SK-N-SH (cell line): ENCODE measurements at regions not wholly inside any gene's neighbourhood (a gene's known extent, or its start where the extent isn't known, plus 50 kb on each side); places are given as distances from the start of the nearest gene placed in this dataset.
A peak's percentile ranks its signal among the peaks of the same experiment; 100 is the strongest.

Experiments
- CTCF ChIA-PET: fragments of 300-600, 350-600 bp; formaldehyde crosslinking; extraction: SDS; loops from one replicate; lab custom pipeline; 2021; lab: Yijun Ruan, JAX
- POLR2A ChIA-PET: fragments of 350-600 bp; sonication (Branson Sonifier 250); formaldehyde crosslinking; extraction: SDS; loops from one replicate; lab custom pipeline; 2020; ENCODE audit warnings: antibody characterized with exemption, inconsistent platforms; lab: Yijun Ruan, JAX
- DNase-seq: peaks from one replicate; pipeline ENCODE4 v3.0.0; 2012
- H2AFZ ChIP-seq: fragments of 200-600 bp; sonication (generic); 2 replicates; pipeline ENCODE4 v1.8.1; 2016; ENCODE audit warnings: antibody characterized with exemption, mild to moderate bottlenecking, low read depth
- H3F3A ChIP-seq: fragments of 200-600 bp; sonication (generic); replicated peaks from 2 replicates; pipeline ENCODE3; 2016; ENCODE audit warnings: antibody characterized with exemption, mild to moderate bottlenecking; ENCODE audit not compliant: insufficient read depth
- H3K27ac ChIP-seq, 2 experiments: fragments of 200-500 bp in 1 of 2; fragments of 200-600 bp in 1 of 2; sonication (Bioruptor generic) in 1 of 2; sonication (generic), shearing (Covaris generic) in 1 of 2; 2 replicates each; pipeline versions ENCODE4 v1.5.1 to v1.6.1; 2014 to 2016; ENCODE audit warnings: low read depth in 2 of 2, inconsistent platforms in 1 of 2, low read length in 1 of 2, mild to moderate bottlenecking in 1 of 2, mixed read lengths in 1 of 2
- H3K27me3 ChIP-seq: fragments of 200-600 bp; sonication (generic), shearing (Covaris generic); 2 replicates; pipeline ENCODE4 v1.6.1; 2016; ENCODE audit warnings: mixed run types; ENCODE audit not compliant: insufficient read depth
- H3K36me3 ChIP-seq, 2 experiments: fragments of 200-500 bp in 1 of 2; fragments of 200-600 bp in 1 of 2; sonication (Bioruptor generic) in 1 of 2; sonication (generic) in 1 of 2; replicated peaks in 1 of 2; 2 replicates each; pipeline versions ENCODE3 to v1.5.1; 2014 to 2016; ENCODE audit warnings: low read length in 1 of 2, mild to moderate bottlenecking in 1 of 2; ENCODE audit not compliant: insufficient read depth in 2 of 2, control insufficient read depth in 1 of 2
- H3K4me1 ChIP-seq, 2 experiments: fragments of 200-500 bp in 1 of 2; fragments of 200-600 bp in 1 of 2; sonication (Bioruptor generic) in 1 of 2; sonication (generic), shearing (Covaris generic) in 1 of 2; 2 replicates each; pipeline versions ENCODE4 v1.5.1 to v1.6.1; 2014 to 2016; ENCODE audit warnings: low read depth in 1 of 2, low read length in 1 of 2, mixed run types in 1 of 2; ENCODE audit not compliant: insufficient read depth in 2 of 2, control insufficient read depth in 1 of 2
- H3K4me2 ChIP-seq: fragments of 200-600 bp; sonication (generic), shearing (Covaris generic); 2 replicates; pipeline ENCODE4 v1.6.1; 2017; ENCODE audit warnings: mixed run types
- H3K4me3 ChIP-seq, 2 experiments: fragments of 200-500 bp in 1 of 2; fragments of 200-600 bp in 1 of 2; sonication (Bioruptor generic) in 1 of 2; sonication (generic), shearing (Covaris generic) in 1 of 2; 2 replicates each; pipeline versions ENCODE4 v1.5.1 to v1.8.1; 2014 to 2016; ENCODE audit warnings: low read depth in 2 of 2, inconsistent platforms in 1 of 2, low read length in 1 of 2, mild to moderate bottlenecking in 1 of 2, mixed read lengths in 1 of 2, moderate library complexity in 1 of 2
- H3K79me2 ChIP-seq: fragments of 200-600 bp; sonication (generic); 2 replicates; pipeline ENCODE4 v1.8.1; 2017; ENCODE audit warnings: mild to moderate bottlenecking; ENCODE audit not compliant: insufficient read depth
- H3K9ac ChIP-seq: fragments of 200-600 bp; sonication (generic); 2 replicates; pipeline ENCODE4 v1.6.1; 2017; ENCODE audit warnings: mixed run types
- H3K9me2 ChIP-seq: fragments of 200-600 bp; sonication (generic); 2 replicates; pipeline ENCODE4 v1.6.1; 2017; ENCODE audit warnings: mixed run types
- H3K9me3 ChIP-seq: fragments of 200-600 bp; sonication (generic); 2 replicates; pipeline ENCODE4 v1.6.1; 2017; ENCODE audit warnings: mixed run types, mild to moderate bottlenecking, moderate library complexity
- H4K20me1 ChIP-seq: fragments of 200-600 bp; sonication (generic); 2 replicates; pipeline ENCODE4 v1.6.1; 2017; ENCODE audit warnings: mild to moderate bottlenecking, mixed run types; ENCODE audit not compliant: insufficient read depth
- CHD2 ChIP-seq: fragments of 150-350 bp; IDR thresholded peaks from 2 replicates; pipeline ENCODE4 v1.6.1; 2018; ENCODE audit warnings: low read length; ENCODE audit not compliant: partially characterized antibody
- ELF1 ChIP-seq: IDR thresholded peaks from 2 replicates; pipeline ENCODE4 v1.4.0; 2012
- EZH2phosphoT487 ChIP-seq: fragments of 200-600 bp; sonication (generic); IDR thresholded peaks from 2 replicates; pipeline ENCODE4 v1.6.1; 2017; ENCODE audit warnings: low read depth, mixed run types, mild to moderate bottlenecking, antibody characterized with exemption, moderate library complexity, borderline replicate concordance
- FOSL2 ChIP-seq: IDR thresholded peaks from 2 replicates; pipeline ENCODE4 v1.4.0; 2012; ENCODE audit warnings: low read depth, mild to moderate bottlenecking, moderate library complexity, borderline replicate concordance
- GABPA ChIP-seq: IDR thresholded peaks from 2 replicates; pipeline ENCODE4 v1.4.0; 2012; ENCODE audit warnings: low read depth, mild to moderate bottlenecking
- JUND ChIP-seq: IDR thresholded peaks from 2 replicates; pipeline ENCODE4 v1.4.0; 2012
- MXI1 ChIP-seq: IDR thresholded peaks from 2 replicates; pipeline ENCODE4 v1.6.1; 2012; ENCODE audit warnings: mild to moderate bottlenecking, low read depth, low read length, improper control_type of control experiment
- NRF1 ChIP-seq: IDR thresholded peaks from 2 replicates; pipeline ENCODE4 v1.6.1; 2012; ENCODE audit warnings: low read depth, mild to moderate bottlenecking, low read length
- POLR2AphosphoS5 ChIP-seq: IDR thresholded peaks from 2 replicates; pipeline ENCODE4 v1.6.1; 2012; ENCODE audit warnings: low read depth, low read length
- RAD21 ChIP-seq: IDR thresholded peaks from 2 replicates; pipeline ENCODE4 v1.6.1; 2012; ENCODE audit warnings: mild to moderate bottlenecking, low read length
- RXRA ChIP-seq: IDR thresholded peaks from 2 replicates; pipeline ENCODE4 v1.4.0; 2012; ENCODE audit warnings: low read depth, mild to moderate bottlenecking, borderline replicate concordance
- SMC3 ChIP-seq: IDR thresholded peaks from 2 replicates; pipeline ENCODE4 v1.6.1; 2012; ENCODE audit warnings: low read depth, low read length, improper control_type of control experiment
- TCF12 ChIP-seq: IDR thresholded peaks from 2 replicates; pipeline ENCODE4 v1.4.0; 2012
- TEAD4 ChIP-seq: IDR thresholded peaks from 2 replicates; pipeline ENCODE4 v1.4.0; 2012; ENCODE audit warnings: mild to moderate bottlenecking, borderline replicate concordance; ENCODE audit not compliant: insufficient read depth
- WGBS: methylation state at CpG from one replicate; pipeline ENCODE4 v1.1.6; 2017; ENCODE audit warnings: low lambda C conversion rate; 5-methylcytosine and 5-hydroxymethylcytosine counted together
- TF ChIP-seq, protein P1 (sequence below): fragments of 200-600 bp; sonication (generic); IDR thresholded peaks from 2 replicates; pipeline ENCODE4 v1.6.1; 2017; ENCODE audit warnings: antibody characterized with exemption, mild to moderate bottlenecking, moderate library complexity
- TF ChIP-seq, protein P2 (sequence below): fragments of 150-350 bp; IDR thresholded peaks from 2 replicates; pipeline ENCODE4 v1.6.1; 2016; ENCODE audit warnings: mild to moderate bottlenecking, low read depth, low read length
- TF ChIP-seq, protein P3 (sequence below): IDR thresholded peaks from 2 replicates; pipeline ENCODE4 v1.4.0; 2012; ENCODE audit warnings: low read depth, borderline replicate concordance
- TF ChIP-seq, protein P4 (sequence below): fragments of 150-350 bp; IDR thresholded peaks from 2 replicates; pipeline ENCODE4 v1.6.1; 2017; ENCODE audit warnings: antibody characterized with exemption, low read length, low read depth, borderline replicate concordance

DNA sequence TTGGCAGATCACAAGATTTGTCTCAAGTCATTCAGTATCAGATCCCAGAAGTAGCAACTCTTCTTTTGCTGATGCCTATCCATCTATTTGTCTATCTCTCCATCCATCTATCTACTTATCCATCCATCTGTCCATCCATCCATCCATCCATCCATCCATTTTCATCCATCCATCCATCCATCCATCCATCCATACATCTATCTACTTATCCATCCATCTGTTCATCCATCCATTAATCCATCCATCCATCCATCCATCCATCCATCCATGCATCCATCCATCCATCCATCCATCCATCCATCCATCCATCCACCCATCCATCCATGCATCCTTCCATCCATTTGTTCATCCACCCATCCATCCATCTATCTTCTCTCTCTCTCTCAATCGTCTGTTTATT lies 142.7 kb downstream of the PFKFB3 start (continued):
- TF ChIP-seq GABPA = no peak
- no peak for TF ChIP-seq NRF1

DNA sequence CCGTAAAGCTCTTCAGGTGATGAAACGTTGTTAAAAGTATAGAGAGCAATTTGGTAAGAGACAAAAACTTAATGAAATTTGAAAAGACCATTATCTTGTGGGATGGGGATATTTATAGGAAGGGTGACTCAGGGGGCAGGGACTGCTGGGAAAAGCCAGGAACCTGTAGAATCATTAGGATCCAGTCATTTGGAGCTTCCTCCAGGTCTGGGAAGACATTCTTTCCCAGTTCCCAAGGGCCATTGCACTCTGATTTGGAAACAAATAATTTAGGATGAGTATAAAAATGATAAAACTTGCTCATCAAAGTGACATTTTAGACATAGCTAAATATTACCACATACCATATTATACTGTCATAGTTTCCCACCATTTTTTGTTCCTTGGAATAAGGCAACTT lies 143.9 kb downstream of the PFKFB3 start:
- Histone ChIP-seq H3K36me3 (no peaks in the 10 kb centered on the region), H3K4me3 (no peak overlapping the region), H3K9me2 (no peaks in the 10 kb centered on the region), H3K9me3 (no peaks in the 10 kb centered on the region), H3K27me3 (no peaks in the 10 kb centered on the region), H3K27ac (peak overlapping the region in 1 of 2 experiments; percentile 21; a peak in 1 of 4 replicates), H3K4me2 (no peak overlapping the region), H3K79me2 (no peaks in the 10 kb centered on the region), H3K9ac (no peak overlapping the region), H2AFZ (no peak overlapping the region), H3F3A (no peaks in the 10 kb centered on the region), H3K4me1 (peaks cover 0 to 10% of the 10 kb centered on the region in 2 experiments; a peak in 2 of 4 replicates), H4K20me1 (no peaks in the 10 kb centered on the region)
- TF ChIP-seq TEAD4 (no peak), SMC3 (no peak), RAD21 (no peak), TCF12 (no peak), NRF1 (no peak), EZH2phosphoT487 (no peak), FOSL2 (no peak), MXI1 (no peak), JUND (no peak), CHD2 (no peak), ELF1 (no peak), RXRA (no peak), POLR2AphosphoS5 (no peak)
- TF ChIP-seq, protein P1, sequence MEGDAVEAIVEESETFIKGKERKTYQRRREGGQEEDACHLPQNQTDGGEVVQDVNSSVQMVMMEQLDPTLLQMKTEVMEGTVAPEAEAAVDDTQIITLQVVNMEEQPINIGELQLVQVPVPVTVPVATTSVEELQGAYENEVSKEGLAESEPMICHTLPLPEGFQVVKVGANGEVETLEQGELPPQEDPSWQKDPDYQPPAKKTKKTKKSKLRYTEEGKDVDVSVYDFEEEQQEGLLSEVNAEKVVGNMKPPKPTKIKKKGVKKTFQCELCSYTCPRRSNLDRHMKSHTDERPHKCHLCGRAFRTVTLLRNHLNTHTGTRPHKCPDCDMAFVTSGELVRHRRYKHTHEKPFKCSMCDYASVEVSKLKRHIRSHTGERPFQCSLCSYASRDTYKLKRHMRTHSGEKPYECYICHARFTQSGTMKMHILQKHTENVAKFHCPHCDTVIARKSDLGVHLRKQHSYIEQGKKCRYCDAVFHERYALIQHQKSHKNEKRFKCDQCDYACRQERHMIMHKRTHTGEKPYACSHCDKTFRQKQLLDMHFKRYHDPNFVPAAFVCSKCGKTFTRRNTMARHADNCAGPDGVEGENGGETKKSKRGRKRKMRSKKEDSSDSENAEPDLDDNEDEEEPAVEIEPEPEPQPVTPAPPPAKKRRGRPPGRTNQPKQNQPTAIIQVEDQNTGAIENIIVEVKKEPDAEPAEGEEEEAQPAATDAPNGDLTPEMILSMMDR = no peak
- TF ChIP-seq, protein P2, sequence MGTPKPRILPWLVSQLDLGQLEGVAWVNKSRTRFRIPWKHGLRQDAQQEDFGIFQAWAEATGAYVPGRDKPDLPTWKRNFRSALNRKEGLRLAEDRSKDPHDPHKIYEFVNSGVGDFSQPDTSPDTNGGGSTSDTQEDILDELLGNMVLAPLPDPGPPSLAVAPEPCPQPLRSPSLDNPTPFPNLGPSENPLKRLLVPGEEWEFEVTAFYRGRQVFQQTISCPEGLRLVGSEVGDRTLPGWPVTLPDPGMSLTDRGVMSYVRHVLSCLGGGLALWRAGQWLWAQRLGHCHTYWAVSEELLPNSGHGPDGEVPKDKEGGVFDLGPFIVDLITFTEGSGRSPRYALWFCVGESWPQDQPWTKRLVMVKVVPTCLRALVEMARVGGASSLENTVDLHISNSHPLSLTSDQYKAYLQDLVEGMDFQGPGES = no peak
- TF ChIP-seq, protein P3, sequence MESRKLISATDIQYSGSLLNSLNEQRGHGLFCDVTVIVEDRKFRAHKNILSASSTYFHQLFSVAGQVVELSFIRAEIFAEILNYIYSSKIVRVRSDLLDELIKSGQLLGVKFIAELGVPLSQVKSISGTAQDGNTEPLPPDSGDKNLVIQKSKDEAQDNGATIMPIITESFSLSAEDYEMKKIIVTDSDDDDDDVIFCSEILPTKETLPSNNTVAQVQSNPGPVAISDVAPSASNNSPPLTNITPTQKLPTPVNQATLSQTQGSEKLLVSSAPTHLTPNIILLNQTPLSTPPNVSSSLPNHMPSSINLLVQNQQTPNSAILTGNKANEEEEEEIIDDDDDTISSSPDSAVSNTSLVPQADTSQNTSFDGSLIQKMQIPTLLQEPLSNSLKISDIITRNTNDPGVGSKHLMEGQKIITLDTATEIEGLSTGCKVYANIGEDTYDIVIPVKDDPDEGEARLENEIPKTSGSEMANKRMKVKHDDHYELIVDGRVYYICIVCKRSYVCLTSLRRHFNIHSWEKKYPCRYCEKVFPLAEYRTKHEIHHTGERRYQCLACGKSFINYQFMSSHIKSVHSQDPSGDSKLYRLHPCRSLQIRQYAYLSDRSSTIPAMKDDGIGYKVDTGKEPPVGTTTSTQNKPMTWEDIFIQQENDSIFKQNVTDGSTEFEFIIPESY = no peak
- TF ChIP-seq, protein P4, sequence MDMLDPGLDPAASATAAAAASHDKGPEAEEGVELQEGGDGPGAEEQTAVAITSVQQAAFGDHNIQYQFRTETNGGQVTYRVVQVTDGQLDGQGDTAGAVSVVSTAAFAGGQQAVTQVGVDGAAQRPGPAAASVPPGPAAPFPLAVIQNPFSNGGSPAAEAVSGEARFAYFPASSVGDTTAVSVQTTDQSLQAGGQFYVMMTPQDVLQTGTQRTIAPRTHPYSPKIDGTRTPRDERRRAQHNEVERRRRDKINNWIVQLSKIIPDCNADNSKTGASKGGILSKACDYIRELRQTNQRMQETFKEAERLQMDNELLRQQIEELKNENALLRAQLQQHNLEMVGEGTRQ = no peak
- POLR2A ChIA-PET = no interaction called here
- DNase-seq = no peak
- 70% methylated on average over 2 of the region's 2 CpGs for WGBS
- CTCF ChIA-PET = interaction anchor here (0.6 kb wide), 1 partner anchor 1677 kb away, joined by 3 read pairs; no protein-coding TSS in a partner anchor
